ENCODE measurements at regions not wholly inside any gene's neighbourhood (a gene's known extent, or its start where the extent isn't known, plus 50 kb on each side); places are given as distances from the start of the nearest gene placed in this dataset.

- Mint-ChIP-seq H3K4me1 (ENCODE audit: unreplicated experiment) (no peaks in the 10 kb centered on the region), H3K27me3 (no peaks in the 10 kb centered on the region), H3K4me3 (no peak overlapping the region), H3K27ac (no peak overlapping the region), H3K9me3 (no peaks in the 10 kb centered on the region), H3K36me3 (no peaks in the 10 kb centered on the region)
- no peak for TF ChIP-seq CTCF (conservative IDR thresholded peaks at IDR 0.05)
- DNase-seq (ENCODE audit: extremely low spot score, unreplicated experiment): no peak
Observed at GRCh38 chrX:25853002-25853479, 285.1 kb upstream of the MAGEB18 start.

GRCh38 chrX:25858273-25858880 is 279.8 kb upstream of the MAGEB18 start:
- no peak overlapping the region for H3K4me3 Mint-ChIP-seq
- H3K9me3 Mint-ChIP-seq: no peaks in the 10 kb centered on the region
- no peak for DNase-seq (ENCODE audit: extremely low spot score, unreplicated experiment)
- TF ChIP-seq CTCF (conservative IDR thresholded peaks at IDR 0.05): no peak
- no peak overlapping the region for H3K27ac Mint-ChIP-seq
- H3K27me3 Mint-ChIP-seq: no peaks in the 10 kb centered on the region
- H3K4me1 Mint-ChIP-seq (ENCODE audit: unreplicated experiment): no peaks in the 10 kb centered on the region
- H3K36me3 Mint-ChIP-seq: no peaks in the 10 kb centered on the region

GRCh38 chrX:25860322-25860721 is 277.8 kb upstream of the MAGEB18 start:
- Mint-ChIP-seq H3K27ac (no peak overlapping the region), H3K9me3 (no peaks in the 10 kb centered on the region), H3K4me1 (ENCODE audit: unreplicated experiment) (no peaks in the 10 kb centered on the region), H3K27me3 (no peaks in the 10 kb centered on the region), H3K4me3 (no peak overlapping the region), H3K36me3 (no peaks in the 10 kb centered on the region)
- DNase-seq (ENCODE audit: extremely low spot score, unreplicated experiment): no peak
- no peak for TF ChIP-seq CTCF (conservative IDR thresholded peaks at IDR 0.05)

GRCh38 chrX:25869761-25870160 is 268.4 kb upstream of the MAGEB18 start:
- H3K27ac Mint-ChIP-seq: no peak overlapping the region
- H3K4me1 Mint-ChIP-seq (ENCODE audit: unreplicated experiment): no peaks in the 10 kb centered on the region
- no peak for TF ChIP-seq CTCF (conservative IDR thresholded peaks at IDR 0.05)
- H3K27me3 Mint-ChIP-seq: no peaks in the 10 kb centered on the region
- DNase-seq (ENCODE audit: extremely low spot score, unreplicated experiment): no peak
- H3K4me3 Mint-ChIP-seq: no peak overlapping the region
- H3K36me3 Mint-ChIP-seq: no peaks in the 10 kb centered on the region
- no peaks in the 10 kb centered on the region for H3K9me3 Mint-ChIP-seq

GRCh38 chrX:25872786-25873185 is 265.4 kb upstream of the MAGEB18 start:
- no peak overlapping the region for H3K4me3 Mint-ChIP-seq
- no peak for DNase-seq (ENCODE audit: extremely low spot score, unreplicated experiment)
- TF ChIP-seq CTCF (conservative IDR thresholded peaks at IDR 0.05): no peak
- no peaks in the 10 kb centered on the region for H3K4me1 Mint-ChIP-seq (ENCODE audit: unreplicated experiment)
- H3K27ac Mint-ChIP-seq: no peak overlapping the region
- no peaks in the 10 kb centered on the region for H3K27me3 Mint-ChIP-seq
- no peaks in the 10 kb centered on the region for H3K9me3 Mint-ChIP-seq
- H3K36me3 Mint-ChIP-seq: no peaks in the 10 kb centered on the region

- H3K4me3 Mint-ChIP-seq: no peak overlapping the region
- no peaks in the 10 kb centered on the region for H3K27me3 Mint-ChIP-seq
- TF ChIP-seq CTCF (conservative IDR thresholded peaks at IDR 0.05): no peak
- no peaks in the 10 kb centered on the region for H3K9me3 Mint-ChIP-seq
- no peaks in the 10 kb centered on the region for H3K36me3 Mint-ChIP-seq
- no peak for DNase-seq (ENCODE audit: extremely low spot score, unreplicated experiment)
- H3K27ac Mint-ChIP-seq: no peak overlapping the region
- no peaks in the 10 kb centered on the region for H3K4me1 Mint-ChIP-seq (ENCODE audit: unreplicated experiment)
Observed at GRCh38 chrX:25873196-25873595, 264.9 kb upstream of the MAGEB18 start.
